HG03521 (cell line): ENCODE measurements at regions not wholly inside any gene's neighbourhood (a gene's known extent, or its start where the extent isn't known, plus 50 kb on each side); places are given as distances from the start of the nearest gene placed in this dataset.
"Not testable (repeated sequence)": the region's sequence is repeated elsewhere in the genome, so short reads cannot be mapped to it uniquely, and the experiment has no call there.

Experiments
- ATAC-seq: cut with Tn5 transposase; IDR thresholded peaks from one replicate; pipeline ENCODE4 v1.9.1; 2021; ENCODE audit warnings: mild to moderate bottlenecking, moderate library complexity; ENCODE audit not compliant: unreplicated experiment

DNA sequence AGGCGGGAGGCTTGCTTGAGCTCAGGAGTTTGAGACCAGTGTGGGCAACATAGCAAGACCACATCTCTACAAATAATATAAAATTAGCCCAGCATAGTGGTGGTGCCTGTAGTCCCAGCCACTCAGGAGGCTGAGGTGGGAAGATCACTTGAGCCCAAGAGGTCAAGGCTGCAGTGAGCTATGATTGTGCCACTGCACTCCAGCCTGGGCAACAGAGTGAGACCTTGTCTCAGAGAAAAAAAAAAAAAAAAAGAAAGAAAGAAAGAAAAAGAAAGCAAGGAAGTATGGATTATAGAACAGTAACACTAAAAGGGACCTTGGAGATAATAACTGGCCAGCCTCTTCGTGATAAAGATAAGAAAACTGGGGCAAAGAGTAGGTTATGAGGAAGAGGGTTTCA is 130.4 kb downstream of the PLCE1 start:
- not testable (repeated sequence) for ATAC-seq

DNA sequence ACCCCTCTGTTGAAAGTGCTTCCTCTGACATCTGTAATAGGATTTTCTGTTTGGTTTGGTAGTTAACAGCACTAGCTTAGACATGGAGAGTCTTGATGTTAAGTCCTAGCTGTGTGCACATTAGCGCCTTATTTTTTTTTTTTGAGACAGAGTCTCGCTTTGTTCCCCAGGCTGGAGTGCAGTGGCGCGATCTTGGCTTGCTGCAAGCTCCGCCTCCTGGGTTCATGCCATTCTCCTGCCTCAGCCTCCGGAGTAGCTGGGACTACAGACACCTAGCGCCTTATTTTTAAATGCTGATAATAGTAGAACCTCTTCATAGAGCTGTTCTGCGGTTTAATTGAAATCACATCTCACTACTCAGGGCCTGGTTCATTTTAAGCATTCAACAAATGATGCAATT is 131.5 kb downstream of the PLCE1 start:
- ATAC-seq = not testable (repeated sequence)

DNA sequence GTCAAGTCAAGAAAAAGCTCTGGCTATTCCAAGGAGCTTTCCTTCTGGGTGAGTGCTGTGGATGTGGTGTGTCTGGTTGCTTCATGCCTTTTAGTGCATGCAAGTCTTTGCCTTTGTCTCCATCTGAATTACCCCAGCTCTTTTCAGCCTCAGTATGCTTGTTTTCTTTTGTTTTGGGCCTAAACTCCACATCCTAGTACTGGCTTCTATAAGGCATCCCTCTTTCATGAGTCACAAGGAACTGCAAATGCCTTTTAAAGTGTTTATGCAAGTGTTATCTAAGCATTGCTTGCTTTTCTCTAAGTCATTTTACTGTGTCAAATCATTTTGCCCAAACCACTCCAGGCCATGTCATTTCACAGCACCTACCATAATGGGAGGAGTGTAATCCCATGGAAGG is 132.1 kb downstream of the PLCE1 start:
- no peak for ATAC-seq

DNA sequence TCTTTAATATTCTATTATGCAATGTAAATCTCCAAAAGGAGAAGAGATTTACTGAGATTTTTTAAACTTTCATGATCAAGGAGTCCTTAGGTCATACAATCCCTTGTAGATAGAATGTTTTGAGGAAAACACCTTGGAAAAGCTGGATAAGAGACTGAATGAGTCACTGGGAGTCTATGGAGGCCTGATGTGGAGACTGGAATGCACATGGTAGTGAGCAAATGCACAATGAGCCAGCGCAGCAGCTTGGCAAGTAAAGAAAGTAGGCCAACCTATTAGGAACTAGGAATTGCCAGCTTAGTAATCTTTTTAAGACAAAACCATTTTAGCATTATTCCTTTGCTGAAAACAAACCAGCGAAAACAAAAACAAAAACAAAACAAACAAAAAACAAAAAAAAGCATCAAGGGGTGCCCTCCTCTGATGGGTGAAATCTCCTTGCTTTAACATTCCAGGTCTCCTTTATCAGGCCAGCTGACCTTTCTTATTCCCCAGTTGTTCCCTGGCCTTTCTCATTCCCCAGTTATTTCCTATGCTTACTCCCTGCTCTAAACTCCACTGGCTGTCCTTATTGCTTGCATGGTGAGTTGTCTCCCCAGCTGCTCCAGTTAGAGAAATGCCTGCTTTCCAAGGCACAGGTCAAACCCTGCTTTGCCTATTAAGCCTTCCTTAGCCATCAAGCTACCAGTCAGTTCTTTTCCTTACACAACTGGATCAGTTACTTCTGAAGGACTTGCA is 135.8 kb downstream of the PLCE1 start:
- ATAC-seq = no peak

DNA sequence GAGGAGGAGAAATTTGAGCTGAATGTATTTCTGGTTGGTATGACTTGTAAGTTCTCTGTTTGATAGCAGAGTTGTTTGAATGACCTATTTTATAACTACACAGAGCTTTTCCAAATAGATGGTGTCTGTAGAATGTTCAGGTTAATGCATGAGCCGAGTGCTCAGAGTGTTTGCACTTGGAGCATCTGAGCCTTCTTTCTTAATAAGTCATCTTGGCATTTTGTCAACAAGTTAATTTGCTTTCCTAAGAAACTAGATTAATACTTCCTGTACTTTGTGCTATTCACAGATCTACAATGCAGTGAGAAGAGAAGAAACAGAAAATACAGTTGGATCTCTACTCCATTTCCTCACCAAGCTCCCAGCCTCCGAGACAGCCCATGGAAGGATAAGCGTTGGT is 138.2 kb downstream of the PLCE1 start:
- no peak for ATAC-seq

DNA sequence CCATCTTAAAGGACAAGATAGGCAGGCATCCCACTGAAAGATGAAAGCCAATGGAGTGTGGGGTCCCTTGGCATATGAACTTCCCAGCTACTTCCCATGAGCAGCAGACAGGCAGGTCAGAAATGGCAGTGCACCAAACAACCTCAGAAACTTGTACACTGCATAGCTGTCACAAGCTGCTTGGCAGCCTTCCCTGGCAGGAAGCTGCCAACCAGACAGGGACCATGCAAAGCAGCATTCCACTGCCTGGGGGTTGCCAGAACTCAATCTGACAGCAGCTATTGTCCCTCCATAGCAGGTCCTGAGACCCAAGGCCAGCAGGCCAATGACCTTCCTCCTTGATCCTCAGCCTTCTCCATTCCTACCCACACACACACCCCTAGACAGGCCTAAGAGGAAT is 139.5 kb downstream of the PLCE1 start:
- no peak for ATAC-seq

DNA sequence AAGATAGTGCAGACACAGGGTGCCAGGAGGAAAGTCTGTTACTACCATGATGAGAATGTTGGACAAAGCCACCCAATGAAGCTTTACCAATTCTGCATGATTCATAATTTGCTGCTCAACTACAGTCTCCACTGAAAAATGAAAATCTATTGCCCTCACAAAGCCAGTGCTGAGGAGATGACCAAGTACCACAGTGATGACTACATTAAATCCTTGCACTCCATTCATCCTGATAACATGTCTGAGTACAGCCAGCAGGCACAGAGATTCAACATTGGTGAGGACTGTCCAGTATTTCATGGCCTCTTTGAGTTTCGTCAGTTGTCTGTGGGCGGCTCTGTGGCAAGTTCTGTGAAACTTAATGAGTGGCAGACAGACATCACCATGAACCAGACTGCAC is 144.0 kb downstream of the PLCE1 start:
- no peak for ATAC-seq

DNA sequence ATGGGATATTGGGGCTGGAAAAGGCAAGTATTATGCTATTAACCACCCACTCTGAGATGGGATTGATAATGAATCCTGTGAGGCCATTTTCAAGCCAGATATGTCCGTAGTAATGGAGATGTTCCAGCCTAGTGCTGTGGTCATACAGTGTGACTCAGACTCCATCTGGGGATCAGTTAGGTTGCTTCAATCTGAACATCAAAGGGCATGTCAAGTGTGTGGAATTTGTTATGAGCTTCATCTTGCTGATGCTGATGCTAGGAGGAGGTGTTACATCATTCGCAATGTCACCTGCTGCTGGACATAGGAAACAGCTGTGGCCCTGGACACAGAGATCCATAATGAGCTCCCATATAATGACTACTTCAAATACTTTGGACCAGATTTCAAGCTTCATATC is 144.7 kb downstream of the PLCE1 start:
- ATAC-seq = no peak

DNA sequence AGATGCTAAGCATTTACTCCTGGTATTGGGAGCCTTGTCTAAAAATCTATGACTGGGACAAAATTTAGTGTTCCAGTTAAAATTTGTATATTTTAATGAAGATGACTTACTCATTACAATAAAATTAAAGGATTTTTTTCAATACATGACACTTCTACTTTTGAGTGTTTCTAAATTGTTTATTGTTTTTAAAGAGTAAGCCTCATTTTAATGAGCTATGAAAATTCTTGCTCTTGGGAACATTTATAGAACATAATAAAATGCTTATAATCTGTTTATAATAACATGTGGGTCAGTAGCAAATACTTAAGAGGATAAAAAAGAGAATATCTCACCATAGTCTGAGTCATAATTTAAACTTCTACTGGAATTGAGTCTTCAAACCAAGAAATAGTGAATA is 149.5 kb downstream of the PLCE1 start:
- no peak for ATAC-seq

DNA sequence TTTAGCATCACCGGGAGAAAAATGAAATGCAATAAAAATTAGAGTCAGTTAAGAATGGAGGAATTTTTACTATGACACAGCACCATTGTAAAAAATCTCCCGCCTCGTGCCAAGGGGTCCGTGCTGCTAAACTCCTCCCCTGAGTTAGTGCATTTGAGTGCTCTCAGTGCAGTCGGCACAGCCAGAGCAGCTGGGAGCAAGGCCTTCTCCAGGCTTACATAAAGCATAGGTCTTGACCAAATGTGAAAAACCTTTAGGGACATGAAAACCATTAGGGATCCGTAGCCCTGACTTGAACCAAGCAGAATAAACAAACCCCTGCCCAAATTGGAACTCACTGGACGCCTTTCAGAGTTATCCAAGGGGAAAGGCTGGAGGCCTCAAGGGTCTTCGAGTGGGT is 152.6 kb downstream of the PLCE1 start:
- ATAC-seq = no peak

DNA sequence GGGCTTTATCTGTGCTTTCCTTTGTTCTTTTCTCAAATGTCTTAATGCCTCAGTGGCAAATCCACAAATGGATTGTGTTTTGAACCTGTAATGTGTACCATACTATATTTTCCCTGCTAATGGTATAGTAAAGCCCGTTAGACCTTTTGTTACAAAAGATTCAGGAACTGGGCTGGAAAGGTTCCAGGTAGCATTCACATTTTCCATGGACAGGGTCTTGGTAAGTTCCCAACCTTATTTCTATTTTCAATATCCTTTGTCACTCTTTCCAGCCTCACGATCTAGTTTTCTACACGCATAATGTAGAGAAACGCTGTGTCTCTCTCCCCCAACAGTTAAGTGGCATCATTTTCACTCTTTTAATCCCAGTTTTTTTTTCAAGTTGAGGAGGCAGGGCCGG is 153.0 kb downstream of the PLCE1 start:
- no peak for ATAC-seq

DNA sequence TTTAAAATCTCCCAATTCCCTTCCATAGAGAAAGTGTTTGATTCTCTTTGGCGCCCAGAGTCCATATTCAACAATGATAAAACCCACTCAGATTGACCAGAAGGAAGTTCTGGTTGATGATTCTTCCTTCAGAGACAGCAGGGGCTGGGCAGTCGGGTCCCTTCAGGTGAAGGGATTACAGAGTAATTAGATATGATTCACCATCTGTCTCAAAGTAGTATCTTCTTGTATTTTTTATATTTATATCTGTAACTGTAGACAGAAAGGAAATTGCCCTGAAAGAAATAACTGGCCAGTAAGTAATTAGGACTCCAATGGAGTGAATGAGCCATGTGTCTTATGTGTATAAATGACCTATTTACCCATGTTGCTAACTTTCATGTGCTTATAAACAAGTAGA is 156.0 kb downstream of the PLCE1 start:
- ATAC-seq = no peak

DNA sequence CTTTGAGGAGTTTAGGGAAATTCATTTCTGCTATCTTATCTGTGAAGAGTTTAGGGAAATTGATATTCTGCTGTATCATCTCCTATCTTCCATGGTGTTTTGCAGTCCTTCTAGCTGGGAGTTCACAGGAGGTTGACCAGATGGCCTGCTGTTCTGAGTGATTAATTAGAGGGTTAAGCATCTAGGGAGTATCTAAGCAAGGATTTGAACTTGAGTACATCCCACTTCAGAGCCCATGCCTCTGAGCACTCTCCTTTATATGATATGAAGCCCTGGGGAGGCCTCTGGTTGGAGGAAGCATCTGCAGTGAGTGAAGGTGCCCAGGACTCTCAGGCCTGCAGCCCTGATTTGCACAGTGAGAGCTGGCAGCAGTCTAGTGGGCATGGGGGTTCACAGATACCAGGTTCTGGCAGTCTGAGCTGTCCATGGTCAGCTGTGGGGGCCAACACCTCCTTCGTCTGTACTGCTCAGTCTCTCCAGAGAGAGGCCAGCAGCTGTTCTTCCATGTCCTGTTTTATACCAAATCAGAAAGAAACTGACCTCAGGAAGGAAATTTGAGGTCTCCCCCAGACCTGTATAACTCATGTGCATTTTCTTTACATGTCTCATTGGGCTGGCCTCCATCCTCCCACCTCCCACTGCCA is 156.9 kb downstream of the PLCE1 start:
- no peak for ATAC-seq

DNA sequence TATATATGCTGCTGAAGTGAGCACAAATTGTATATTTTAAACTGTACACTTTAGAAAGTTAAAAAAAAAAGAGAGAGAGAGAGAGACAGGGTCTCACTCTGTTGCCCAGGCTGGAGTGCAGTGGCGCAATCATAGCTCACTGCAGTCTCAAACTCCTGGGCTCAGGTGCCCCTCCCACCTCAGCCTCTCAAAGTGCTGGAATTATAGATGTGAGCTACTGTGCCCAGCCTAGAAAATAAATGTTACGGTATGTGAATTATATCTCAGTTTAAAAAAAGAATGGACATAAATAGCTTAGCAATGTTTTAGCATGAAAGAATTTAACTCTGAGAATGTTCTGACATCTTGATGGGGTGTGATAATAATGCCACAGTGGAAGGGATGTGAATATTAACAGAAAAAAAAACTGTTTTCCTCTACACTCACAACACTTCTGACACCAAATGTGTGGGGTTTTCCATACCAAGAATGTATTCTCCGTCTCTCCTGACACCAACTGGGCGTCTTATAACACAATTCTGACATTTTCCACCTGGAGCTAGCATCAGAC is 162.1 kb downstream of the PLCE1 start:
- no peak for ATAC-seq

DNA sequence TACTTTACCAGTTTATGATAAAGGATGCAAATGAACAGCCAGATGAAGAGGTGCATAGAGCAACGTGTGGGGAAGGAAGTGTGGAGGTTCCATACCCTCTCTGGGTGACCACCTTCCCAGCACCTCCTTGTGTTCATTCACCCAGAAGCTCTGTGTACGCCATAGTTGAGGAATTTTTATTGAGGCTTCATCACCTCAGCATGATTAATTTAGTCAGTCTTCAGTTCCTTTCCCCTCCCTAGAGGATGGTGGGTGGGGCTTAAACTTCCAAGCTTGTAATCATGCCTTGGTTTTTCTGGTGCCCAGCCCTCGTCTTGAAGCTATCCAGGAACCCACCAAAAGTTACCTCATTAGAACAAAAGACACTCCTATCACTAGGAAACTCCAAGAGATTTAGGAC is 162.7 kb downstream of the PLCE1 start:
- no peak for ATAC-seq

DNA sequence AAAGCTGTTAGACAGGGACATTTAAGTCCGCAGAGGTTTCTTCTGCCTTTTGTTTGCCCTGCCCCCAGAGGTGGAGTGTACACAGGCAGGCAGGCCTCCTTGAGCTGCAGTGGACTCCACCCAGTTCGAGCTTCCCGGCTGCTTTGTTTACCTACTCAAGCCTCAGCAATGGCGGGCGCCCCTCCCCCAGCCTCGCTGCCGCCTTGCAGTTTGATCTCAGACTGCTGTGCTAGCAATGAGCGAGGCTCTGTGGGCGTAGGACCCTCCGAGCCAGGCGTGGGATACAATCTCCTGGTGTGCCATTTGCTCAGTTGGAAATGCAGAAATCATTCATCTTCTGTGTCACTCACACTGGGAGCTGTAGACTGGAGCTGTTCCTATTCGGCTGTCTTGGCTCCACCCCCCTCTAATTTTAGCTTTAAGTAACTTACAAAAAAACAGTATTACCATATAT is 171.5 kb downstream of the PLCE1 start:
- ATAC-seq = not testable (repeated sequence)

DNA sequence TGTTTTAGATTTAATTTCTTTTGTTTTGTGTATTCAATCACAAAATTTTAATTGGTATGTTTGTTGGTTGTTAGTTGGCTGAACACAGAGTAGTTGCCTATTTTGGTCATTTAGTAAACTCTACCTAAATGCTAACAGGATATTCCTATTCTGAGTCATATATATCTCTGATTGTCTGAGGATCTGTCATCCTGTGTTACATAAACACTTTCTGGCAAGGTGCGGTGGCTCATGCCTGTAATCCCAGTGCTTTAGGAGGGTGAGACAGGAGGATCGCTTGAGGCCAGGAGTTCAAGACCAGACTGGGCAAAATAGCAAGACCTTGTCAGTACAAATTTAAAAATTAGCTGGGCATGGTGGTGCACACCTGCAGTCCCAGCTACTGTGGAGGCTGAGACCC is 178.6 kb downstream of the PLCE1 start:
- no peak for ATAC-seq

DNA sequence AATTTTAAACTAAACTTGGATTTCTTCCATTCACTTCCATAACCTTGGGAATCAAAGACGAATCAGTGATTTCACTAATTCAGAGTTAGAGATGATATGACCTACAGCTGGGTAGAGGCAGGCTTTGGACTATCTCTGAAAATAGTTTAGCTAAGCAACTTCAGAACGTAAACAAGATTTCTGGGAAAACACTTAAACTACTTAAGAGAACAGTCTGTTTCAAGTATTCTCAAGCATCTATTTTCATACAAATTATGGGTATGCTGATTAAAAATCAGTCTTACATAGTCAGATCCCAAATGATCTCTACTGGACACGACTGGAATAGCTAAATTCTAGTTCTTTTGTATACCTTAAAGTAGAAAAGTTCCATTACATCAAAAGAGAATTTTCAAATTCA is 179.9 kb downstream of the PLCE1 start:
- ATAC-seq = no peak

DNA sequence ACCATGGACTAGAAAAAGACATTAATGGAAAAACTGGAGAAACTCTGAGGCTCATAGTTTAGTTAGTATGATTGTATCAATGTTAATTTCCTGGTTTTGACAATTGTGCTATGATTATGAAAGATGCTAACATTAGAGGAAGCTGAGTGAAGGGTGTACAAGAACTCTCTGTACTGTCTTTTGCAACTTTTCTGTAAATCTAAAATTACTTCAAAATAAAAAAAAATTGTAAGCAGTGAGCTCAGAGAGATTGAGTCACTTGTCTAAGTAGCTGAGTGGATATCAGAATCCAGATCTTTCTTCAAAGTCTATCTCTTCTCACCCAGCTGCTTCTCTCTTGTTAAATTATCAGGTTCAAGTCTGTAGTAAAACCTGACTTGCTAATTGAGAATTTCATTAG is 181.1 kb downstream of the PLCE1 start:
- no peak for ATAC-seq

DNA sequence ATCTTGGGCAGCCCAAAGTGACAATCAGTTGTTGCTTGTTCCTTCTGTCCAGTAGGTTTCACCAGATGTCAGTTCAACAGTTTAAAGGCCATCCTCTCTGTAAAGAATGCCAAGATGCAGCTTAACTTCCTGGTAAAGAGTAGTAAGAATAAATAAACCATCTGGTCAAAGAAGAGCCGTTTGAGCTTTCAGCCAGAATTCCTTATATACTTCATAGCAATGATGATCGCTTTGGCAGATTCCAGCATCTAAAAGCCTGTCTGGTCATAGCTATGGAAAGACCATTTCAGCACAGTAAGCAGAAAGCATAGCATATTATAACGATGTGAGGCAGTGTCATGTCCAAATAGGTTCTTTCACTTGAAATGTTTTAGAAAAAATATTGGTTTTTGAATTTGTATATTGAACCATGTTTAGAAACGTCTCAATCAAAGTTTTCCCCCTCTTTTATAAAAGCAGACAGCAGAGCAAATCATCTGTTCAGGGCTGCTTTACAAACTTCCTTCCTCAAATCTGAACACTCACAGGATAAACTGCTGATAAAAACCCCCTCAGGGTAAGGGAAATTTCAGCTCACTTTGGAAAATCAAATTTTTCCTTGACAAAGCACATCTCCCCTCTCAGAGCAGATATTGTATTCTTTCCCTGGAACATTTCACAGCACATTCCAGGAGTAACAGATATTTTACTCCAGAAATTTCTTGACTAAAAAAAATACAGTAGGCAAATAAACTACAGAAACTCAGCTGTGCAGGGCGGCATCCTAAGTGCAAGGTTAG is 184.1 kb downstream of the NOC3L start:
- ATAC-seq = no peak

DNA sequence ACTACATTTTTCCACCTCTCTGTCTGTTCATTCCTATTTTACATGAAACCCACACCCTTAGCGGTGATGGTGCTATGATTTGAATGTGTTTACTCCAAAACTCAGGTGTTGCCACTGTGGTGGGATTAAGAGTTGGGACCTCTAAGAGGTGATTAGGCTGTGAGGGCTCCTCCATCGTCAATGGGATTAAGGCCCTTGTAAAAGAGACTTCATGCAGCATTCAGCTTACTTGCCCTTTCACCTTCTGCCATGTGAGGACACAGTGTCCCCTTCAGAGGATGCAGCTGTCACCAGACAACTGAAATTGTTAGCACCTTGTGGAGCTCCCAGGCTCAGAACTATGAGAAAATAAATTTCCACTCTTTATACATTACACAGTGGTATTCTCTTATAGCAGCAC is 182.2 kb downstream of the NOC3L start:
- ATAC-seq = no peak
